Ovary (tissue), 7 donors: ENCODE measurements at regions not wholly inside any gene's neighbourhood (a gene's known extent, or its start where the extent isn't known, plus 50 kb on each side); places are given as distances from the start of the nearest gene placed in this dataset.

ENCODE experiments used
- DNase-seq, 5 donors: peaks; one replicate each; pipeline ENCODE4 v3.0.0-alpha.2; 2019 to 2020
- H3K27ac ChIP-seq, 2 donors: fragments of 200-600 bp; one replicate each; pipeline versions ENCODE4 v1.5.1 to v1.8.0; 2019 to 2022
- H3K27me3 ChIP-seq: fragments of 200-600 bp; one replicate; pipeline ENCODE4 v1.8.0; 2022
- H3K36me3 ChIP-seq: fragments of 200-600 bp; sonication (generic); one replicate; pipeline ENCODE4 v1.5.1; 2019
- H3K4me1 ChIP-seq: one replicate; pipeline ENCODE4 v1.8.1; 2013; ENCODE audit warnings: mild to moderate bottlenecking, moderate library complexity; ENCODE audit not compliant: insufficient read depth
- H3K4me3 ChIP-seq: fragments of 200-600 bp; sonication (generic); one replicate; pipeline ENCODE4 v1.5.1; 2017
- H3K9me3 ChIP-seq, 2 donors: fragments of 200-600 bp in 1 of 2; sonication (generic) in 1 of 2; one replicate each; pipeline versions ENCODE4 v1.5.1 to v1.8.1; 2013 to 2019; ENCODE audit warnings: mild to moderate bottlenecking in 1 of 2, moderate library complexity in 1 of 2
- CTCF ChIP-seq, 3 donors: fragments of 450-650 bp in 2 of 3; fragments of 200-600 bp in 1 of 3; IDR thresholded peaks; one replicate each; pipeline versions ENCODE4 v1.5.1 to v1.8.0; 2016 to 2022; ENCODE audit warnings: antibody characterized with exemption in 3 of 3, mild to moderate bottlenecking in 1 of 3
- EP300 ChIP-seq: sonication (generic); formaldehyde crosslinking; IDR thresholded peaks from one replicate; pipeline ENCODE4 v1.6.1; 2017; ENCODE audit warnings: antibody characterized with exemption
- POLR2A ChIP-seq: fragments of 450-650 bp; IDR thresholded peaks from one replicate; pipeline ENCODE4 v1.6.1; 2017; ENCODE audit warnings: antibody characterized with exemption, mild to moderate bottlenecking, moderate library complexity
- WGBS, 3 donors: extraction: QIAGEN DNeasy Blood & Tissue Kit in 1 of 3; methylation state at CpG; one replicate each; pipeline versions ENCODE4 v1.1.5 to v1.1.7; 2013 to 2017; 5-methylcytosine and 5-hydroxymethylcytosine counted together
- intact Hi-C, 4 donors: fragments of 100-400 bp; cut with DNase I; formaldehyde crosslinking; loops; one replicate each; pipeline versions ENCODE4 v1.11.0 to v1.15.1; 2022 to 2023
- donor health status: DM: no; HTN: no; CAD: no; lungs with moderate emphysema.
- donor health status: DM: no; HTN: no; CAD: no.
- donor health status: Bipolar disorder and iron deficiency.
- donor health status: DM: no; HTN: no; CAD: no.
- donor health status: DM: yes; HTN: yes; CAD: no.

- H3K36me3 ChIP-seq = no peaks in the 10 kb centered on the region
- intact Hi-C loops = no loop called here
- no peaks in the 10 kb centered on the region for H3K4me1 ChIP-seq
Measured at GRCh38 chr6:104401926-104402325, 457.8 kb downstream of the HACE1 start.

GRCh38 chr6:104400844-104401243, 458.9 kb downstream of the HACE1 start:
- no peaks in the 10 kb centered on the region for H3K36me3 ChIP-seq
- no peak overlapping the region for H3K4me3 ChIP-seq
- no peak overlapping the region for H3K27ac ChIP-seq
- intact Hi-C loops = no loop called here
- no peak for DNase-seq
- no peaks in the 10 kb centered on the region for H3K27me3 ChIP-seq
- H3K9me3 ChIP-seq = no peaks in the 10 kb centered on the region
- TF ChIP-seq CTCF (IDR thresholded peaks at IDR 0.05) (no peak), EP300 (no peak), POLR2A (no peak)
- 34 to 62% (median 45%) methylated on average over 5 of the region's 5 CpGs for WGBS, 3 donors
- no peaks in the 10 kb centered on the region for H3K4me1 ChIP-seq

More at GRCh38 chr6:104401926-104402325, 457.8 kb downstream of the HACE1 start:
- no peak overlapping the region for H3K4me3 ChIP-seq
- no peaks in the 10 kb centered on the region for H3K9me3 ChIP-seq
- no peak for TF ChIP-seq POLR2A
- no peak for TF ChIP-seq CTCF (IDR thresholded peaks at IDR 0.05)
- TF ChIP-seq EP300 = no peak
- no peaks in the 10 kb centered on the region for H3K27me3 ChIP-seq
- DNase-seq = no peak
- WGBS, 3 donors = 79 to 88% (median 87%) methylated on average over 5 of the region's 5 CpGs
- H3K27ac ChIP-seq = no peak overlapping the region

GRCh38 chr6:104396077-104396476, 463.6 kb downstream of the HACE1 start:
- Histone ChIP-seq H3K4me3 (no peak overlapping the region), H3K27me3 (no peaks in the 10 kb centered on the region), H3K36me3 (no peaks in the 10 kb centered on the region), H3K9me3 (no peaks in the 10 kb centered on the region), H3K27ac (no peak overlapping the region), H3K4me1 (no peaks in the 10 kb centered on the region)
- no peak for DNase-seq
- TF ChIP-seq EP300 = no peak
- no peak for TF ChIP-seq CTCF (IDR thresholded peaks at IDR 0.05)
- no peak for TF ChIP-seq POLR2A
- intact Hi-C loops = no loop called here
- 72 to 77% (median 77%) methylated on average over 3 of the region's 3 CpGs for WGBS, 3 donors

GRCh38 chr6:104381907-104382306, 477.8 kb downstream of the HACE1 start:
- intact Hi-C loops = no loop called here

More at GRCh38 chr6:104381907-104382306, 477.8 kb downstream of the HACE1 start:
- Histone ChIP-seq H3K9me3 (no peaks in the 10 kb centered on the region), H3K27ac (no peak overlapping the region), H3K36me3 (no peaks in the 10 kb centered on the region), H3K4me3 (no peak overlapping the region), H3K4me1 (no peaks in the 10 kb centered on the region), H3K27me3 (no peaks in the 10 kb centered on the region)
- 85 to 100% (median 93%) methylated on average over 2 of the region's 2 CpGs for WGBS, 3 donors
- TF ChIP-seq CTCF (IDR thresholded peaks at IDR 0.05) (no peak), EP300 (no peak), POLR2A (no peak)
- DNase-seq = no peak
